ENCODE measurements at regions not wholly inside any gene's neighbourhood (a gene's known extent, or its start where the extent isn't known, plus 50 kb on each side); places are given as distances from the start of the nearest gene placed in this dataset.

- no TSS peak for BruUV-seq (replicated peaks)
- CTCF ChIA-PET, result no interaction called here
Measured at GRCh38 chr7:35495844-35496243, 199.1 kb downstream of the HERPUD2 start.

DNA sequence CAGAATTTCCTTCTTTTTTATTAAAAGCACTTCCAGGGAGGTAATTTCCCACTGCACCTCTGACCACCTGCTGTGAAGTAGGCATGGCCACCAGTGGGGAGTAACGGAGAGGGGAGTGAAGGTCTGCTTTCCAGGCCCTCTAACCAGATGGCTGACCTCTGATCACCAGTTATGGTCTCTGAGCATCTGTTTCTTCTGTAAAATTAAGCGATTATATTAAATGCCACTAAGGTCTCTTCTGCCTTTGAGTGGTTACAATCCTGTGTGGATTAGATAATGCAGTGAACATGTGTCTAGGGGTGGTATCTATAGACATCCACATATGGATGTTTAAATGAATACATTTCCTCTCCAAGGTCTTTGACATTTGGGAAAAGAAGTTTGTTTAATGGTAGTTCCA is 199.6 kb downstream of the HERPUD2 start:
- Histone ChIP-seq H3K27ac (ENCODE audit: low read depth, low read length, poor library complexity, severe bottlenecking) (no peak overlapping the region), H3K4me1 (ENCODE audit: insufficient read depth, low read length, poor library complexity, severe bottlenecking) (no peaks in the 10 kb centered on the region), H3K9me3 (ENCODE audit: low read depth, low read length, poor library complexity, severe bottlenecking) (no peaks in the 10 kb centered on the region), H3K36me3 (ENCODE audit: insufficient read depth, low read length, poor library complexity, severe bottlenecking) (no peaks in the 10 kb centered on the region), H3K27me3 (replicated peaks; ENCODE audit: insufficient read depth, low read depth, low read length, poor library complexity) (no peaks in the 10 kb centered on the region), H3K4me3 (ENCODE audit: low read depth, low read length, poor library complexity, severe bottlenecking) (no peak overlapping the region)
- BruUV-seq (replicated peaks), result no TSS peak
- no peak for TF ChIP-seq EZH2 (IDR thresholded peaks at IDR 0.05; ENCODE audit: borderline replicate concordance, low read depth, low read length, poor library complexity, severe bottlenecking)
- TF ChIP-seq, protein P1, sequence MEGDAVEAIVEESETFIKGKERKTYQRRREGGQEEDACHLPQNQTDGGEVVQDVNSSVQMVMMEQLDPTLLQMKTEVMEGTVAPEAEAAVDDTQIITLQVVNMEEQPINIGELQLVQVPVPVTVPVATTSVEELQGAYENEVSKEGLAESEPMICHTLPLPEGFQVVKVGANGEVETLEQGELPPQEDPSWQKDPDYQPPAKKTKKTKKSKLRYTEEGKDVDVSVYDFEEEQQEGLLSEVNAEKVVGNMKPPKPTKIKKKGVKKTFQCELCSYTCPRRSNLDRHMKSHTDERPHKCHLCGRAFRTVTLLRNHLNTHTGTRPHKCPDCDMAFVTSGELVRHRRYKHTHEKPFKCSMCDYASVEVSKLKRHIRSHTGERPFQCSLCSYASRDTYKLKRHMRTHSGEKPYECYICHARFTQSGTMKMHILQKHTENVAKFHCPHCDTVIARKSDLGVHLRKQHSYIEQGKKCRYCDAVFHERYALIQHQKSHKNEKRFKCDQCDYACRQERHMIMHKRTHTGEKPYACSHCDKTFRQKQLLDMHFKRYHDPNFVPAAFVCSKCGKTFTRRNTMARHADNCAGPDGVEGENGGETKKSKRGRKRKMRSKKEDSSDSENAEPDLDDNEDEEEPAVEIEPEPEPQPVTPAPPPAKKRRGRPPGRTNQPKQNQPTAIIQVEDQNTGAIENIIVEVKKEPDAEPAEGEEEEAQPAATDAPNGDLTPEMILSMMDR (conservative IDR thresholded peaks at IDR 0.05; ENCODE audit: low read depth, low read length), result no peak
- no peak for DNase-seq (ENCODE audit: low spot score)
- intact Hi-C loops (cut with micrococcal nuclease; ENCODE audit: unreplicated experiment), result no loop called here
- POLR2A ChIA-PET (ENCODE audit: low non-redundant PET), result no interaction called here
- CTCF ChIA-PET, result no interaction called here

More at GRCh38 chr7:35495844-35496243, 199.1 kb downstream of the HERPUD2 start:
- TF ChIP-seq, protein P1 (conservative IDR thresholded peaks at IDR 0.05; ENCODE audit: low read depth, low read length), result no peak
- TF ChIP-seq EZH2 (IDR thresholded peaks at IDR 0.05; ENCODE audit: borderline replicate concordance, low read depth, low read length, poor library complexity, severe bottlenecking), result no peak
- POLR2A ChIA-PET (ENCODE audit: low non-redundant PET), result no interaction called here
- no peak overlapping the region for H3K4me3 ChIP-seq (ENCODE audit: low read depth, low read length, poor library complexity, severe bottlenecking)
- H3K4me1 ChIP-seq (ENCODE audit: insufficient read depth, low read length, poor library complexity, severe bottlenecking), result no peaks in the 10 kb centered on the region
- H3K9me3 ChIP-seq (ENCODE audit: low read depth, low read length, poor library complexity, severe bottlenecking), result no peaks in the 10 kb centered on the region
- intact Hi-C loops (cut with micrococcal nuclease; ENCODE audit: unreplicated experiment), result no loop called here
- no peak overlapping the region for H3K27ac ChIP-seq (ENCODE audit: low read depth, low read length, poor library complexity, severe bottlenecking)
- no peaks in the 10 kb centered on the region for H3K36me3 ChIP-seq (ENCODE audit: insufficient read depth, low read length, poor library complexity, severe bottlenecking)
- DNase-seq (ENCODE audit: low spot score), result no peak
- no peaks in the 10 kb centered on the region for H3K27me3 ChIP-seq (replicated peaks; ENCODE audit: insufficient read depth, low read depth, low read length, poor library complexity)

DNA sequence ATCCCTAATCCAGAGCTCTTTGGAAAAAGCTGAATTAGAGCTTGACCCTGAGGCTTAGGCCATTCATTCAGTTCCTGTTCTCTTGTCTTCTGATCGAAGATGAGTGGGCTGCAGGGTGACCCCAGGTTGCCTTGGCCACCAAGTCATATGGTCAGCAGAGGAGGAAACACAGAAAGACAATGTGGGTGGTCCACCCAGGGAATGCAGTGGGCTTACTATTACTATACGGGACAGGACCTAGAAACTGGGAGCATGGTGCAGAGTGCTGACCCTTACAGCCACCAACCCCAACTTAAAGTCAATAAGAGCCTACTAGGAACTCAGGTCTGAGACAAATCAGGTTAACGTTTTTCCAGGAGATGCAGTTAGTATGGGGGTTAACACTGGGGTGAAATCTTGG is 200.5 kb downstream of the HERPUD2 start:
- intact Hi-C loops (cut with micrococcal nuclease; ENCODE audit: unreplicated experiment), result no loop called here
- ChIA-PET CTCF (no interaction called here), POLR2A (ENCODE audit: low non-redundant PET) (no interaction called here)
- Histone ChIP-seq H3K9me3 (ENCODE audit: low read depth, low read length, poor library complexity, severe bottlenecking) (no peaks in the 10 kb centered on the region), H3K36me3 (ENCODE audit: insufficient read depth, low read length, poor library complexity, severe bottlenecking) (no peaks in the 10 kb centered on the region), H3K27ac (ENCODE audit: low read depth, low read length, poor library complexity, severe bottlenecking) (no peak overlapping the region), H3K27me3 (replicated peaks; ENCODE audit: insufficient read depth, low read depth, low read length, poor library complexity) (no peaks in the 10 kb centered on the region), H3K4me1 (ENCODE audit: insufficient read depth, low read length, poor library complexity, severe bottlenecking) (no peaks in the 10 kb centered on the region), H3K4me3 (ENCODE audit: low read depth, low read length, poor library complexity, severe bottlenecking) (no peak overlapping the region)
- TF ChIP-seq, protein P1 (conservative IDR thresholded peaks at IDR 0.05; ENCODE audit: low read depth, low read length), result no peak
- TF ChIP-seq EZH2 (IDR thresholded peaks at IDR 0.05; ENCODE audit: borderline replicate concordance, low read depth, low read length, poor library complexity, severe bottlenecking), result no peak
- DNase-seq (ENCODE audit: low spot score), result no peak
- no TSS peak for BruUV-seq (replicated peaks)
